ENCODE measurements at regions not wholly inside any gene's neighbourhood (a gene's known extent, or its start where the extent isn't known, plus 50 kb on each side); places are given as distances from the start of the nearest gene placed in this dataset.

GRCh38 chr21:22421416-22422180 lies 1423.4 kb downstream of the NCAM2 start:
- TF ChIP-seq ZFX (IDR thresholded peaks at IDR 0.05; ENCODE audit: borderline replicate concordance) (no peak), CTCF (IDR thresholded peaks at IDR 0.05) (no peak)
- H3K27ac ChIP-seq, result no peak overlapping the region

GRCh38 chr21:22438428-22439086 lies 1440.3 kb downstream of the NCAM2 start:
- no peak overlapping the region for H3K27ac ChIP-seq
- no peak for TF ChIP-seq CTCF (IDR thresholded peaks at IDR 0.05)
- TF ChIP-seq ZFX (IDR thresholded peaks at IDR 0.05; ENCODE audit: borderline replicate concordance), result no peak

GRCh38 chr21:22444990-22445389 lies 1446.8 kb downstream of the NCAM2 start:
- TF ChIP-seq ZFX (IDR thresholded peaks at IDR 0.05; ENCODE audit: borderline replicate concordance), result no peak
- TF ChIP-seq CTCF (IDR thresholded peaks at IDR 0.05), result no peak

GRCh38 chr21:22450507-22450906 lies 1452.3 kb downstream of the NCAM2 start:
- no peak overlapping the region for H3K27ac ChIP-seq
- no peak for TF ChIP-seq CTCF (IDR thresholded peaks at IDR 0.05)
- no peak for TF ChIP-seq ZFX (IDR thresholded peaks at IDR 0.05; ENCODE audit: borderline replicate concordance)

More at GRCh38 chr21:22444990-22445389, 1446.8 kb downstream of the NCAM2 start:
- H3K27ac ChIP-seq, result no peak overlapping the region

- TF ChIP-seq ZFX (IDR thresholded peaks at IDR 0.05; ENCODE audit: borderline replicate concordance) (no peak), CTCF (IDR thresholded peaks at IDR 0.05) (no peak)
- H3K27ac ChIP-seq, result no peak overlapping the region
These were observed 1458.0 kb downstream of the NCAM2 start for GRCh38 chr21:22456241-22456640.

GRCh38 chr21:22468893-22469292 lies 1470.7 kb downstream of the NCAM2 start:
- TF ChIP-seq CTCF (IDR thresholded peaks at IDR 0.05), result no peak
- TF ChIP-seq ZFX (IDR thresholded peaks at IDR 0.05; ENCODE audit: borderline replicate concordance), result no peak
- H3K27ac ChIP-seq, result no peak overlapping the region

- TF ChIP-seq ZFX (IDR thresholded peaks at IDR 0.05; ENCODE audit: borderline replicate concordance) (no peak), CTCF (IDR thresholded peaks at IDR 0.05) (no peak)
- H3K27ac ChIP-seq, result no peak overlapping the region
These were observed 1476.2 kb downstream of the NCAM2 start for GRCh38 chr21:22474403-22474802.

Measured in 22Rv1 (cell line).